T-helper 17 cell (primary cell): ENCODE measurements at regions not wholly inside any gene's neighbourhood (a gene's known extent, or its start where the extent isn't known, plus 50 kb on each side); places are given as distances from the start of the nearest gene placed in this dataset.

Source experiments
- ATAC-seq: fragments of 150-1000 bp; cut with Tn5 transposase; 2 replicates; pipeline ENCODE4 v1.10.0; 2021; ENCODE audit warnings: mild to moderate bottlenecking, moderate library complexity
- DNase-seq, 3 donors: peaks; one replicate each; pipeline versions ENCODE4 v3.0.0 to v3.0.0-alpha.2; 2020 to 2021
- H3K9me3 ChIP-seq: one replicate; pipeline ENCODE4 v1.7.0; 2013; ENCODE audit warnings: low read length, mild to moderate bottlenecking; ENCODE audit not compliant: control insufficient read depth, poor library complexity, severe bottlenecking
- H3K27ac Mint-ChIP-seq: one replicate; pipeline ENCODE4 v1.8.0; 2022; ENCODE audit warnings: mild to moderate bottlenecking, moderate library complexity, mixed read lengths
- H3K27me3 Mint-ChIP-seq: one replicate; pipeline ENCODE4 v1.8.0; 2022; ENCODE audit warnings: mixed read lengths
- H3K36me3 Mint-ChIP-seq: one replicate; pipeline ENCODE4 v1.8.0; 2022; ENCODE audit warnings: low read depth, mixed read lengths
- H3K4me1 Mint-ChIP-seq: one replicate; pipeline ENCODE4 v1.8.0; 2022; ENCODE audit warnings: mild to moderate bottlenecking, mixed read lengths
- H3K4me3 Mint-ChIP-seq: one replicate; pipeline ENCODE4 v1.8.0; 2022; ENCODE audit warnings: mild to moderate bottlenecking, moderate library complexity, mixed read lengths

DNA sequence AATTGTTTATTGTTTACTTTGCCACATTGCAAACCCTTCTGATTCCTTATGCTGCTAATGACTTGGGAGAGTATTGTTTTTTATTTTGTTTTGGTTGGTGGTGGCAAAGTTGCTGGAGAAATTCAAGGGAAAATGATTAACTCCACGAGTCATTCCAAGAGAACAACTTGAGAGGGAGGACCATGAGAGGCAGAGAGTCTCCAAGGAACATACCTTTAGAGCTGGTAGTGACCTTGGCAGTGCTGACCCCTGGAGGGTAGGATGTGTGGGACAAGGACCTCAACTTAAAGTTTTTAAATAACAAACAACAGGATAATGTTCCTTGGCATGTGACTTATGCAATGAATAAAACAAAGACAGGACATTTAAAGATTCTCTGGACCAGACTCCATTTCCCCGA lies 139.7 kb downstream of the LRRC70 start:
- peaks cover 5% of the 10 kb centered on the region for H3K36me3 Mint-ChIP-seq
- peaks cover 52% of the 10 kb centered on the region for H3K27me3 Mint-ChIP-seq
- H3K27ac Mint-ChIP-seq: no peak overlapping the region
- H3K4me3 Mint-ChIP-seq: no peak overlapping the region
- DNase-seq (no peak), ATAC-seq (no peak)
- no peaks in the 10 kb centered on the region for H3K9me3 ChIP-seq
- H3K4me1 Mint-ChIP-seq: peaks cover 2% of the 10 kb centered on the region

GRCh38 chr5:62717301-62717933 lies 138.8 kb downstream of the LRRC70 start:
- no peak for ATAC-seq
- Mint-ChIP-seq H3K27ac (no peak overlapping the region), H3K36me3 (peaks cover 5% of the 10 kb centered on the region), H3K4me1 (peaks cover 2% of the 10 kb centered on the region), H3K27me3 (peaks cover 50% of the 10 kb centered on the region), H3K4me3 (no peak overlapping the region)
- DNase-seq: no peak
- H3K9me3 ChIP-seq: no peaks in the 10 kb centered on the region

- no peak overlapping the region for H3K27ac Mint-ChIP-seq
- no peak overlapping the region for H3K4me3 Mint-ChIP-seq
- no peak for ATAC-seq
Observed at GRCh38 chr5:62714296-62714695, 135.7 kb downstream of the LRRC70 start.

GRCh38 chr5:62708481-62709325 lies 130.1 kb downstream of the LRRC70 start:
- no peaks in the 10 kb centered on the region for H3K36me3 Mint-ChIP-seq
- DNase-seq (no peak), ATAC-seq (no peak)
- no peaks in the 10 kb centered on the region for H3K4me1 Mint-ChIP-seq
- no peaks in the 10 kb centered on the region for H3K27me3 Mint-ChIP-seq
- H3K4me3 Mint-ChIP-seq: no peak overlapping the region
- H3K9me3 ChIP-seq: no peaks in the 10 kb centered on the region
- no peak overlapping the region for H3K27ac Mint-ChIP-seq

More at GRCh38 chr5:62714296-62714695, 135.7 kb downstream of the LRRC70 start:
- H3K27me3 Mint-ChIP-seq: peaks cover 22% of the 10 kb centered on the region
- H3K4me1 Mint-ChIP-seq: peaks cover 2% of the 10 kb centered on the region
- no peak for DNase-seq
- no peaks in the 10 kb centered on the region for H3K36me3 Mint-ChIP-seq
- no peaks in the 10 kb centered on the region for H3K9me3 ChIP-seq

- ATAC-seq: no peak
- no peak for DNase-seq
- H3K9me3 ChIP-seq: no peaks in the 10 kb centered on the region
- H3K27ac Mint-ChIP-seq: no peak overlapping the region
- no peaks in the 10 kb centered on the region for H3K36me3 Mint-ChIP-seq
- H3K27me3 Mint-ChIP-seq: peaks cover under 1% of the 10 kb centered on the region
- H3K4me3 Mint-ChIP-seq: no peak overlapping the region
- no peaks in the 10 kb centered on the region for H3K4me1 Mint-ChIP-seq
Observed at GRCh38 chr5:62707563-62707962, 128.9 kb downstream of the LRRC70 start.

DNA sequence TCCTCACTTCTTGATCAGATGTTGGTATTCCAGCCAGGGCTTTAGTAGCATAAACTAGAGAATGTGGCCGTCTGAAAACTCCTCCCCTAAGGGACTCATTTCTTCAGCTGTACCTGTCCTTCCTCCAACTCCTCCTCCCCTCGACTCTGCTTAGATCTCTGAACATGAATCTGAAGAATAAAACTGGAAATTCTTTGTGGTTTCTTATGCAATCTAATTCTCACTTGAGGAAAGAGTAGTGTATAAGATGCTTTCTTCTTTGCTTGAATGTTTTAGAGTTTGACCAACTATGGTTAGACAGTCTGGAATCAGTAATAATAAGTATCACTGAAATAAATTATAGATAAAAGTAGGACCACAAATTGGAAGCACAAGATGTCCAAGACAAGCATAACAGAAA lies 128.5 kb downstream of the LRRC70 start:
- no peak for DNase-seq
- no peaks in the 10 kb centered on the region for H3K36me3 Mint-ChIP-seq

DNA sequence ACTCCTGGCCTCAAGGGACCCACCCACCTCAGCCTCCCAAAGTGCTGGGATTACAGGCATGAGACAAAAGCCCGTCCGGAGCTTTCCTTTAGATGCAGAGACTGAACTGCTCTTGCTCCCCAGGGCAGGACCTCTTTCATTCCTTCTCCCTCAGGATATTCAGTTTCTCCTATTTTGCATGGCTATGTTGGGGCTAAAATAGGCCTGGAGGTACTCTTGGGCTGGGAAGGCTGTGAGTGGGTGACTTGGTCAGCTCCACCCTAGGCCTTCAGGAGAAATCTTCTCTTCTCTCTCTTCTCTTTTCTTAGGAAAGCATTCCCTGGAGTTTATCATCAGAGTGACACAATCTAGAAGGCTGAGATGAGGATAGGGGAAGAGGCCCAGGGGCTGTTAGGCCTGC lies 126.4 kb downstream of the LRRC70 start:
- no peak overlapping the region for H3K27ac Mint-ChIP-seq
- no peaks in the 10 kb centered on the region for H3K4me1 Mint-ChIP-seq
- no peak for DNase-seq
- ATAC-seq: no peak
- no peaks in the 10 kb centered on the region for H3K9me3 ChIP-seq
- H3K36me3 Mint-ChIP-seq: no peaks in the 10 kb centered on the region
- H3K27me3 Mint-ChIP-seq: peaks cover 13% of the 10 kb centered on the region
- H3K4me3 Mint-ChIP-seq: no peak overlapping the region

More for the DNA sequence above, 128.5 kb downstream of the LRRC70 start:
- no peak overlapping the region for H3K4me3 Mint-ChIP-seq
- H3K4me1 Mint-ChIP-seq: no peaks in the 10 kb centered on the region
- H3K9me3 ChIP-seq: no peaks in the 10 kb centered on the region
- no peak overlapping the region for H3K27ac Mint-ChIP-seq
- peaks cover 5% of the 10 kb centered on the region for H3K27me3 Mint-ChIP-seq
- ATAC-seq: no peak

GRCh38 chr5:62702126-62702525 lies 123.5 kb downstream of the LRRC70 start:
- H3K9me3 ChIP-seq: no peaks in the 10 kb centered on the region
- no peak for DNase-seq
- peaks cover 13% of the 10 kb centered on the region for H3K27me3 Mint-ChIP-seq
- no peak for ATAC-seq
- H3K4me3 Mint-ChIP-seq: no peak overlapping the region
- peaks cover 1% of the 10 kb centered on the region for H3K36me3 Mint-ChIP-seq
- no peak overlapping the region for H3K27ac Mint-ChIP-seq
- H3K4me1 Mint-ChIP-seq: no peaks in the 10 kb centered on the region

DNA sequence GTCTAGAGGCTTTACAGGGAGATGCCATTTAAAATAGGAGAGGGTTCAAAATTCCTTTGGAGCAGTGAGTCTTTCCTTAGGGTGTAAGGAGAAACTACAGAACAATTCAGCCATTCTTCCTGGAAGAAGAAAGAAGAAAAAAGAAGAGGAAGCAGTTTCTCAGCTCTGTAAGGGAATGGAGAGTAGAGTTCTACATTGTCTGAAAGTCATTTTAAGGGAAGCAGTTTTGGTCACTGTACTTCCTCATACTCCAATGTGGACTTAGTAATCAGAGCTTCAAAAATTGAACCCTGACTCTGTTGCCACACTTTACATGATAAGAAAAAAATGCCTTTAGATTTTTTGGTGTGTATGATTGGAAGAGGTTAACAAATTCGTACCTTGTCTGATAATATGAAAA lies 122.4 kb downstream of the LRRC70 start:
- DNase-seq (no peak), ATAC-seq (no peak)
- H3K36me3 Mint-ChIP-seq: peaks cover 2% of the 10 kb centered on the region
- peaks cover 13% of the 10 kb centered on the region for H3K27me3 Mint-ChIP-seq
- H3K4me1 Mint-ChIP-seq: no peaks in the 10 kb centered on the region
- H3K27ac Mint-ChIP-seq: no peak overlapping the region
- H3K4me3 Mint-ChIP-seq: no peak overlapping the region
- no peaks in the 10 kb centered on the region for H3K9me3 ChIP-seq

GRCh38 chr5:62698756-62699155 lies 120.1 kb downstream of the LRRC70 start:
- Mint-ChIP-seq H3K27me3 (peaks cover 13% of the 10 kb centered on the region), H3K4me3 (no peak overlapping the region), H3K27ac (no peak overlapping the region), H3K36me3 (peaks cover 2% of the 10 kb centered on the region), H3K4me1 (no peaks in the 10 kb centered on the region)
- no peak for DNase-seq
- ATAC-seq: no peak
- no peaks in the 10 kb centered on the region for H3K9me3 ChIP-seq

- Mint-ChIP-seq H3K36me3 (peaks cover 2% of the 10 kb centered on the region), H3K27ac (no peak overlapping the region), H3K4me3 (no peak overlapping the region), H3K4me1 (peaks cover 2% of the 10 kb centered on the region), H3K27me3 (no peaks in the 10 kb centered on the region)
- ATAC-seq (no peak), DNase-seq (no peak)
- no peaks in the 10 kb centered on the region for H3K9me3 ChIP-seq
Observed at GRCh38 chr5:62695274-62695673, 116.7 kb downstream of the LRRC70 start.

- Mint-ChIP-seq H3K27ac (no peak overlapping the region), H3K27me3 (no peaks in the 10 kb centered on the region), H3K36me3 (peaks cover 2% of the 10 kb centered on the region), H3K4me1 (peaks cover 5% of the 10 kb centered on the region), H3K4me3 (no peak overlapping the region)
- H3K9me3 ChIP-seq: no peaks in the 10 kb centered on the region
- no peak for ATAC-seq
- no peak for DNase-seq
Observed at GRCh38 chr5:62692946-62693713, 114.5 kb downstream of the LRRC70 start.

- ATAC-seq (no peak), DNase-seq (no peak)
- no peaks in the 10 kb centered on the region for H3K9me3 ChIP-seq
- Mint-ChIP-seq H3K4me1 (peaks cover 5% of the 10 kb centered on the region), H3K36me3 (no peaks in the 10 kb centered on the region), H3K27me3 (no peaks in the 10 kb centered on the region), H3K4me3 (no peak overlapping the region), H3K27ac (no peak overlapping the region)
Observed at GRCh38 chr5:62691946-62692345, 113.3 kb downstream of the LRRC70 start.
